Activated CD8-positive, alpha-beta memory T cell treated with anti-CD3 and anti-CD28 coated beads for 36 hours (primary cell): ENCODE measurements at regions not wholly inside any gene's neighbourhood (a gene's known extent, or its start where the extent isn't known, plus 50 kb on each side); places are given as distances from the start of the nearest gene placed in this dataset.

Experiments used
- CTCF ChIA-PET: fragments of 350-600 bp; sonication (Branson Sonifier 250); formaldehyde crosslinking; loops from one replicate; lab custom pipeline; 2021; ENCODE audit warnings: antibody characterized with exemption; lab: Charles Lee
- POLR2A ChIA-PET: fragments of 350-600 bp; sonication (Branson Sonifier 250); formaldehyde crosslinking; loops from one replicate; lab custom pipeline; 2021; ENCODE audit warnings: antibody characterized with exemption; lab: Charles Lee

- CTCF ChIA-PET: no interaction called here
- POLR2A ChIA-PET: no interaction called here
These were observed 202.2 kb upstream of the CDYL start for GRCh38 chr6:4574007-4574406.

- POLR2A ChIA-PET: no interaction called here
These were observed 205.2 kb upstream of the CDYL start for GRCh38 chr6:4571011-4571410.

GRCh38 chr6:4568138-4568537 is 208.1 kb upstream of the CDYL start:
- POLR2A ChIA-PET: no interaction called here
- CTCF ChIA-PET: no interaction called here

More at GRCh38 chr6:4571011-4571410, 205.2 kb upstream of the CDYL start:
- CTCF ChIA-PET: no interaction called here

GRCh38 chr6:4567141-4567540 is 209.1 kb upstream of the CDYL start:
- POLR2A ChIA-PET: no interaction called here
- CTCF ChIA-PET: no interaction called here

- CTCF ChIA-PET: no interaction called here
- POLR2A ChIA-PET: no interaction called here
These were observed 210.6 kb upstream of the CDYL start for GRCh38 chr6:4565301-4566250.

- ChIA-PET POLR2A (no interaction called here), CTCF (no interaction called here)
These were observed 211.4 kb upstream of the CDYL start for GRCh38 chr6:4564801-4565271.

- ChIA-PET CTCF (no interaction called here), POLR2A (no interaction called here)
These were observed 212.3 kb upstream of the CDYL start for GRCh38 chr6:4563877-4564276.

GRCh38 chr6:4563156-4563555 is 213.0 kb upstream of the CDYL start:
- POLR2A ChIA-PET: no interaction called here
- CTCF ChIA-PET: no interaction called here

GRCh38 chr6:4561773-4562400 is 214.3 kb upstream of the CDYL start:
- ChIA-PET CTCF (no interaction called here), POLR2A (no interaction called here)

- CTCF ChIA-PET: no interaction called here
- POLR2A ChIA-PET: no interaction called here
These were observed 215.1 kb upstream of the CDYL start for GRCh38 chr6:4561078-4561435.

GRCh38 chr6:4560221-4561077 is 215.8 kb upstream of the CDYL start:
- CTCF ChIA-PET: no interaction called here
- POLR2A ChIA-PET: no interaction called here

- ChIA-PET POLR2A (no interaction called here), CTCF (no interaction called here)
These were observed 216.8 kb upstream of the CDYL start for GRCh38 chr6:4559281-4559875.

GRCh38 chr6:4554645-4555044 is 221.6 kb upstream of the CDYL start:
- CTCF ChIA-PET: no interaction called here
- POLR2A ChIA-PET: no interaction called here

- CTCF ChIA-PET: no interaction called here
- POLR2A ChIA-PET: no interaction called here
These were observed 222.8 kb upstream of the CDYL start for GRCh38 chr6:4553387-4553786.

GRCh38 chr6:4550227-4550597 is 226.0 kb upstream of the CDYL start:
- POLR2A ChIA-PET: no interaction called here

GRCh38 chr6:4549556-4550226 is 226.5 kb upstream of the CDYL start:
- ChIA-PET CTCF (no interaction called here), POLR2A (no interaction called here)

More at GRCh38 chr6:4550227-4550597, 226.0 kb upstream of the CDYL start:
- CTCF ChIA-PET: no interaction called here

- CTCF ChIA-PET: no interaction called here
- POLR2A ChIA-PET: no interaction called here
These were observed 230.3 kb upstream of the CDYL start for GRCh38 chr6:4545893-4546292.

GRCh38 chr6:4543596-4543995 is 232.6 kb upstream of the CDYL start:
- CTCF ChIA-PET: no interaction called here
- POLR2A ChIA-PET: no interaction called here

- ChIA-PET POLR2A (no interaction called here), CTCF (no interaction called here)
These were observed 242.6 kb upstream of the CDYL start for GRCh38 chr6:4533576-4533975.
